ENCODE measurements at regions not wholly inside any gene's neighbourhood (a gene's known extent, or its start where the extent isn't known, plus 50 kb on each side); places are given as distances from the start of the nearest gene placed in this dataset.

DNA sequence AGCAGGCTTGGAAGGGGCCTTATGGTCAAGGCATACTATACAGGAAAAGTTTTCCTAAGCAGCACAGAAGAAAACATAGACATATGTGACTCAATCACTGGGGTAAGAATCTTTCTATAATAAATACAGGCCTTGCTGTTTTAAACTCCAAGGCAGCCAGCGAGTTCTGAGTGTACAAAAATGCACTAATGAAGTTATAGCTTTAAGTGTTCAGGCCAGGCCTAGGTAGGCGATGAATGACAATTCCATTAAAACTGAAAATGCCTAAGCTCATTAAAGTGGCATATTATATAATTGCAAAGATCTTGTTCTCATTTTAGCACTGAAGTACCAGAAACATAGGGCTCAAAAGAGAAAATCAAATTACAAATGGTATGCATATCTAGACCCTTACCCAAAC, 716.4 kb upstream of the HS3ST1 start:
- H3K79me1 ChIP-seq (ENCODE audit: low read depth, low read length): no peaks in the 10 kb centered on the region
- H3K23me2 ChIP-seq (ENCODE audit: low read depth, low read length): no peaks in the 10 kb centered on the region
- H3K36me3 ChIP-seq (ENCODE audit: control insufficient read depth in 2 of 4, insufficient read depth in 4 of 4, low read length in 3 of 4): no peaks in the 10 kb centered on the region
- peaks cover 0 to 4% (median 0%) of the 10 kb centered on the region in 4 experiments; a peak in 3 of 7 replicates for H3K4me1 ChIP-seq (replicated peaks in 1 of 4; ENCODE audit: control insufficient read depth in 3 of 4, insufficient read depth in 4 of 4, low read length in 3 of 4)
- no peak overlapping the region for H4K5ac ChIP-seq (ENCODE audit: insufficient read length, low read depth, low read length)
- no peak overlapping the region for H3K27ac ChIP-seq (ENCODE audit: low read depth, low read length)
- H3K27me3 ChIP-seq (replicated peaks in 1 of 4; ENCODE audit: control insufficient read depth in 3 of 4, extremely low read depth in 1 of 4, insufficient read depth in 3 of 4, low read length in 3 of 4): no peaks in the 10 kb centered on the region
- no peak overlapping the region for H3K4me3 ChIP-seq (ENCODE audit: extremely low read depth in 1 of 4, insufficient read depth in 2 of 4, low read depth in 3 of 4, low read length in 4 of 4)
- DNase-seq (ENCODE audit: low read depth in 1 of 2, low spot score in 2 of 2): no peak
- H3K79me2 ChIP-seq (ENCODE audit: control insufficient read depth in 1 of 2, insufficient read depth in 2 of 2, low read length in 2 of 2): no peaks in the 10 kb centered on the region
- H3K56ac ChIP-seq (replicated peaks; ENCODE audit: insufficient read length, low read depth, low read length): no peak overlapping the region
- H3K4me2 ChIP-seq (ENCODE audit: insufficient read depth in 1 of 2, low read depth in 2 of 2, low read length in 2 of 2): no peak overlapping the region
- 82% methylated on average over 2 of the region's 2 CpGs; no CpG with 5 or more reads in 1 of the 2 experiments for WGBS, 2 experiments (ENCODE audit: extremely low coverage in 1 of 2, insufficient coverage in 1 of 2, insufficient read length in 1 of 2, insufficient replicate concordance in 2 of 2, low coverage in 1 of 2, low lambda C conversion rate in 2 of 2, missing lambda C conversion rate in 1 of 2)
- no peak overlapping the region for H3K23ac ChIP-seq (ENCODE audit: insufficient read length)
- H3K18ac ChIP-seq (ENCODE audit: extremely low read depth, low read length): no peak overlapping the region
- no peak overlapping the region for H2AFZ ChIP-seq (ENCODE audit: low read length)
- no peak overlapping the region for H3K14ac ChIP-seq (ENCODE audit: insufficient read length)
- no peak overlapping the region for H2BK12ac ChIP-seq (ENCODE audit: low read depth, low read length)
- no peak for FAIRE-seq
- no peak overlapping the region for H2BK15ac ChIP-seq (ENCODE audit: low read length)
- no peak overlapping the region for H2BK5ac ChIP-seq (ENCODE audit: low read depth, low read length)
- POLR2A ChIA-PET (ENCODE audit: partially characterized antibody): no interaction called here
- H2BK20ac ChIP-seq (ENCODE audit: low read length): no peak overlapping the region
- H4K91ac ChIP-seq (replicated peaks; ENCODE audit: insufficient read length, low read length): no peak overlapping the region
- H3K4ac ChIP-seq (replicated peaks; ENCODE audit: insufficient read length, low read depth, low read length): no peak overlapping the region
- no peak overlapping the region for H3K9ac ChIP-seq (replicated peaks in 1 of 4; ENCODE audit: extremely low read depth in 1 of 4, low read depth in 3 of 4, low read length in 3 of 4)
- no peaks in the 10 kb centered on the region for H3K9me3 ChIP-seq (ENCODE audit: insufficient read depth in 2 of 2, low read depth in 1 of 2, low read length in 1 of 2)
- no peak overlapping the region for H2BK120ac ChIP-seq (replicated peaks; ENCODE audit: low read depth, low read length)
- CTCF ChIA-PET (ENCODE audit: partially characterized antibody): interaction anchor here (0.6 kb wide), 1 partner anchor 118 kb away, joined by 3 read pairs; no protein-coding TSS in a partner anchor
- H4K8ac ChIP-seq (ENCODE audit: extremely low read depth, insufficient read depth, low read length): no peak overlapping the region
- H2AK5ac ChIP-seq (ENCODE audit: low read depth, low read length): no peak overlapping the region
- no peaks in the 10 kb centered on the region for H4K20me1 ChIP-seq (replicated peaks in 1 of 2; ENCODE audit: control insufficient read depth in 1 of 2, insufficient read depth in 2 of 2, low read length in 2 of 2)
- TF ChIP-seq SIRT6 (IDR thresholded peaks at IDR 0.05; ENCODE audit: low read length) (no peak), POLR2A (IDR thresholded peaks at IDR 0.05; ENCODE audit: control extremely low read depth in 1 of 2, low read depth in 2 of 2, low read length in 2 of 2) (no peak), KDM5A (IDR thresholded peaks at IDR 0.05; ENCODE audit: low read length) (no peak), HDAC6 (IDR thresholded peaks at IDR 0.05; ENCODE audit: low read depth, low read length) (no peak), POLR2AphosphoS5 (IDR thresholded peaks at IDR 0.05; ENCODE audit: low read depth, low read length) (no peak), JUND (IDR thresholded peaks at IDR 0.05; ENCODE audit: low read length) (no peak), CHD2 (IDR thresholded peaks at IDR 0.05; ENCODE audit: low read length) (no peak), KDM1A (IDR thresholded peaks at IDR 0.05; ENCODE audit: borderline replicate concordance, low read length) (no peak), TAF7 (optimal IDR thresholded peaks at IDR 0.05; ENCODE audit: borderline replicate concordance, low read depth, low read length) (no peak), NANOG (IDR thresholded peaks at IDR 0.05; ENCODE audit: insufficient read depth, low read depth, low read length, poor library complexity, severe bottlenecking) (no peak)
- TF ChIP-seq, protein P1, sequence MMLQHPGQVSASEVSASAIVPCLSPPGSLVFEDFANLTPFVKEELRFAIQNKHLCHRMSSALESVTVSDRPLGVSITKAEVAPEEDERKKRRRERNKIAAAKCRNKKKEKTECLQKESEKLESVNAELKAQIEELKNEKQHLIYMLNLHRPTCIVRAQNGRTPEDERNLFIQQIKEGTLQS (IDR thresholded peaks at IDR 0.05; ENCODE audit: insufficient read depth, low read depth, low read length): no peak
- TF ChIP-seq, protein P2, sequence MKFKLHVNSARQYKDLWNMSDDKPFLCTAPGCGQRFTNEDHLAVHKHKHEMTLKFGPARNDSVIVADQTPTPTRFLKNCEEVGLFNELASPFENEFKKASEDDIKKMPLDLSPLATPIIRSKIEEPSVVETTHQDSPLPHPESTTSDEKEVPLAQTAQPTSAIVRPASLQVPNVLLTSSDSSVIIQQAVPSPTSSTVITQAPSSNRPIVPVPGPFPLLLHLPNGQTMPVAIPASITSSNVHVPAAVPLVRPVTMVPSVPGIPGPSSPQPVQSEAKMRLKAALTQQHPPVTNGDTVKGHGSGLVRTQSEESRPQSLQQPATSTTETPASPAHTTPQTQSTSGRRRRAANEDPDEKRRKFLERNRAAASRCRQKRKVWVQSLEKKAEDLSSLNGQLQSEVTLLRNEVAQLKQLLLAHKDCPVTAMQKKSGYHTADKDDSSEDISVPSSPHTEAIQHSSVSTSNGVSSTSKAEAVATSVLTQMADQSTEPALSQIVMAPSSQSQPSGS (IDR thresholded peaks at IDR 0.05; ENCODE audit: low read length): no peak
- TF ChIP-seq, protein P3, sequence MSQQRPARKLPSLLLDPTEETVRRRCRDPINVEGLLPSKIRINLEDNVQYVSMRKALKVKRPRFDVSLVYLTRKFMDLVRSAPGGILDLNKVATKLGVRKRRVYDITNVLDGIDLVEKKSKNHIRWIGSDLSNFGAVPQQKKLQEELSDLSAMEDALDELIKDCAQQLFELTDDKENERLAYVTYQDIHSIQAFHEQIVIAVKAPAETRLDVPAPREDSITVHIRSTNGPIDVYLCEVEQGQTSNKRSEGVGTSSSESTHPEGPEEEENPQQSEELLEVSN (IDR thresholded peaks at IDR 0.05): no peak
